H1 (cell line): ENCODE measurements at regions not wholly inside any gene's neighbourhood (a gene's known extent, or its start where the extent isn't known, plus 50 kb on each side); places are given as distances from the start of the nearest gene placed in this dataset.

Source experiments
- CTCF ChIA-PET: fragments of 300-600 bp; sonication (Branson Sonifier 250); formaldehyde crosslinking; loops from one replicate; lab custom pipeline; 2021; ENCODE audit not compliant: partially characterized antibody; lab: Charles Lee
- POLR2A ChIA-PET: fragments of 300-600 bp; sonication (Branson Sonifier 250); formaldehyde crosslinking; loops from one replicate; lab custom pipeline; 2021; ENCODE audit warnings: inconsistent platforms; ENCODE audit not compliant: partially characterized antibody; lab: Charles Lee
- DNase-seq, 2 experiments: peaks; one replicate each; pipeline versions ENCODE4 v3.0.0 to v3.0.0-alpha.2; 2010 to 2022; ENCODE audit warnings: low spot score in 2 of 2, low read depth in 1 of 2, mixed read lengths in 1 of 2
- FAIRE-seq: peaks from 2 replicates; lab custom pipeline; 2011; peaks lifted over from hg19 to GRCh38; lab: Jason Lieb, UNC
- H2AFZ ChIP-seq: 2 replicates; pipeline ENCODE4 v1.8.1; 2012; ENCODE audit warnings: low read length, inconsistent platforms
- H2AK5ac ChIP-seq: 2 replicates; pipeline ENCODE4 v1.6.1; 2013; ENCODE audit warnings: low read depth, low read length
- H2BK120ac ChIP-seq: replicated peaks from 2 replicates; pipeline ENCODE3; 2013; ENCODE audit warnings: low read depth, low read length, inconsistent platforms
- H2BK12ac ChIP-seq: 2 replicates; pipeline ENCODE4 v1.6.1; 2013; ENCODE audit warnings: low read depth, low read length
- H2BK15ac ChIP-seq: 2 replicates; pipeline ENCODE4 v1.6.1; 2013; ENCODE audit warnings: low read length
- H2BK20ac ChIP-seq: 2 replicates; pipeline ENCODE4 v1.6.1; 2013; ENCODE audit warnings: low read length
- H2BK5ac ChIP-seq: 2 replicates; pipeline ENCODE4 v1.6.1; 2013; ENCODE audit warnings: low read depth, low read length
- H3K14ac ChIP-seq: 2 replicates; pipeline ENCODE4 v1.6.1; 2013; ENCODE audit warnings: inconsistent platforms; ENCODE audit not compliant: insufficient read length
- H3K18ac ChIP-seq: 2 replicates; pipeline ENCODE4 v1.6.1; 2013; ENCODE audit warnings: low read length; ENCODE audit errors: extremely low read depth
- H3K23ac ChIP-seq: 2 replicates; pipeline ENCODE4 v1.6.1; 2013; ENCODE audit warnings: inconsistent platforms; ENCODE audit not compliant: insufficient read length
- H3K23me2 ChIP-seq: 2 replicates; pipeline ENCODE4 v1.6.1; 2013; ENCODE audit warnings: low read depth, low read length
- H3K27ac ChIP-seq: 2 replicates; pipeline ENCODE4 v1.6.1; 2011; ENCODE audit warnings: low read depth, low read length, inconsistent platforms
- H3K27me3 ChIP-seq, 4 experiments: replicated peaks in 1 of 4; 1 replicate in 1 of 4; 2 replicates in 3 of 4; pipeline versions ENCODE4 v1.6.1 to v1.8.1; 2011 to 2013; ENCODE audit warnings: low read length in 3 of 4, mild to moderate bottlenecking in 3 of 4, inconsistent platforms in 2 of 4, mixed read lengths in 2 of 4, moderate library complexity in 1 of 4; ENCODE audit not compliant: control insufficient read depth in 3 of 4, insufficient read depth in 3 of 4; ENCODE audit errors: extremely low read depth in 1 of 4
- H3K36me3 ChIP-seq, 4 experiments: 2 replicates each; pipeline versions ENCODE4 v1.6.1 to v1.8.1; 2011 to 2013; ENCODE audit warnings: mild to moderate bottlenecking in 4 of 4, low read length in 3 of 4, moderate library complexity in 2 of 4, control low read depth in 1 of 4, inconsistent platforms in 1 of 4; ENCODE audit not compliant: insufficient read depth in 4 of 4, control insufficient read depth in 2 of 4
- H3K4ac ChIP-seq: replicated peaks from 2 replicates; pipeline ENCODE3; 2013; ENCODE audit warnings: low read length, low read depth, mixed read lengths, inconsistent platforms; ENCODE audit not compliant: insufficient read length
- H3K4me1 ChIP-seq, 4 experiments: replicated peaks in 1 of 4; 1 replicate in 1 of 4; 2 replicates in 3 of 4; pipeline versions ENCODE4 v1.6.1 to v1.8.1; 2011 to 2013; ENCODE audit warnings: low read length in 3 of 4, inconsistent platforms in 2 of 4, mixed read lengths in 1 of 4; ENCODE audit not compliant: insufficient read depth in 4 of 4, control insufficient read depth in 3 of 4
- H3K4me2 ChIP-seq, 2 experiments: 2 replicates each; pipeline versions ENCODE4 v1.6.1 to v1.8.1; 2011 to 2013; ENCODE audit warnings: low read depth in 2 of 2, low read length in 2 of 2, control low read depth in 1 of 2, inconsistent platforms in 1 of 2, mild to moderate bottlenecking in 1 of 2; ENCODE audit not compliant: insufficient read depth in 1 of 2
- H3K4me3 ChIP-seq, 4 experiments: fragments of 200-600, 300-600 bp in 1 of 4; sonication (generic), shearing (Covaris generic), sonication (Bioruptor Twin) in 1 of 4; 2 replicates each; pipeline versions ENCODE4 v1.5.1 to v1.8.1; 2011 to 2016; ENCODE audit warnings: low read length in 4 of 4, low read depth in 3 of 4, control low read depth in 2 of 4, inconsistent platforms in 2 of 4, mild to moderate bottlenecking in 2 of 4, mixed read lengths in 1 of 4, moderate library complexity in 1 of 4; ENCODE audit not compliant: insufficient read depth in 2 of 4; ENCODE audit errors: extremely low read depth in 1 of 4
- H3K56ac ChIP-seq: replicated peaks from 2 replicates; pipeline ENCODE3; 2013; ENCODE audit warnings: low read depth, mild to moderate bottlenecking, mixed read lengths, low read length, inconsistent platforms; ENCODE audit not compliant: insufficient read length
- H3K79me1 ChIP-seq: 2 replicates; pipeline ENCODE4 v1.6.1; 2013; ENCODE audit warnings: low read depth, low read length, control low read depth
- H3K79me2 ChIP-seq, 2 experiments: 2 replicates each; pipeline versions ENCODE4 v1.6.1 to v1.8.1; 2012 to 2013; ENCODE audit warnings: low read length in 2 of 2, mild to moderate bottlenecking in 2 of 2, inconsistent platforms in 1 of 2; ENCODE audit not compliant: insufficient read depth in 2 of 2, control insufficient read depth in 1 of 2
- H3K9ac ChIP-seq, 4 experiments: replicated peaks in 1 of 4; 1 replicate in 1 of 4; 2 replicates in 3 of 4; pipeline versions ENCODE4 v1.6.1 to v1.8.1; 2011 to 2013; ENCODE audit warnings: low read depth in 3 of 4, low read length in 3 of 4, control low read depth in 2 of 4, mild to moderate bottlenecking in 2 of 4, moderate library complexity in 2 of 4, inconsistent platforms in 1 of 4; ENCODE audit errors: extremely low read depth in 1 of 4
- H3K9me3 ChIP-seq, 2 experiments: 2 replicates each; pipeline versions ENCODE4 v1.6.1 to v1.8.1; 2012 to 2013; ENCODE audit warnings: mild to moderate bottlenecking in 2 of 2, moderate library complexity in 2 of 2, control low read depth in 1 of 2, inconsistent platforms in 1 of 2, low read depth in 1 of 2, low read length in 1 of 2, mixed read lengths in 1 of 2; ENCODE audit not compliant: insufficient read depth in 2 of 2
- H4K20me1 ChIP-seq, 2 experiments: replicated peaks in 1 of 2; 2 replicates each; pipeline versions ENCODE3 to v1.8.1; 2011 to 2013; ENCODE audit warnings: inconsistent platforms in 2 of 2, low read length in 2 of 2, mild to moderate bottlenecking in 1 of 2; ENCODE audit not compliant: insufficient read depth in 2 of 2, control insufficient read depth in 1 of 2
- H4K5ac ChIP-seq: 2 replicates; pipeline ENCODE4 v1.6.1; 2013; ENCODE audit warnings: low read length, low read depth, mixed read lengths, inconsistent platforms; ENCODE audit not compliant: insufficient read length
- H4K8ac ChIP-seq: 2 replicates; pipeline ENCODE4 v1.8.0; 2013; ENCODE audit warnings: mild to moderate bottlenecking, moderate library complexity, low read length, inconsistent platforms; ENCODE audit not compliant: insufficient read depth; ENCODE audit errors: extremely low read depth
- H4K91ac ChIP-seq: replicated peaks from 2 replicates; pipeline ENCODE3; 2013; ENCODE audit warnings: low read length, mixed read lengths, inconsistent platforms; ENCODE audit not compliant: insufficient read length
- BACH1 ChIP-seq: IDR thresholded peaks from 2 replicates; pipeline ENCODE4 v1.6.1; 2012; ENCODE audit warnings: low read length, improper control_type of control experiment
- CREB1 ChIP-seq: IDR thresholded peaks from 2 replicates; pipeline ENCODE4 v1.6.1; 2012; ENCODE audit warnings: inconsistent platforms
- EGR1 ChIP-seq: IDR thresholded peaks from 2 replicates; pipeline ENCODE4 v1.6.1; 2011; ENCODE audit warnings: low read depth, low read length, borderline replicate concordance
- EP300 ChIP-seq, 2 experiments: IDR thresholded peaks; 1 replicate in 1 of 2; 2 replicates in 1 of 2; pipeline ENCODE4 v1.6.1; 2011 to 2012; ENCODE audit warnings: low read depth in 2 of 2, low read length in 2 of 2, mild to moderate bottlenecking in 2 of 2, borderline replicate concordance in 1 of 2, inconsistent platforms in 1 of 2, moderate library complexity in 1 of 2
- MAFK ChIP-seq: IDR thresholded peaks from 2 replicates; pipeline ENCODE4 v1.6.1; 2012; ENCODE audit warnings: low read depth, mild to moderate bottlenecking, improper control_type of control experiment, low read length
- NANOG ChIP-seq: IDR thresholded peaks from 2 replicates; pipeline ENCODE4 v1.6.1; 2011; ENCODE audit warnings: low read length, low read depth, mild to moderate bottlenecking, inconsistent platforms; ENCODE audit not compliant: insufficient read depth, poor library complexity, severe bottlenecking
- POU5F1 ChIP-seq: IDR thresholded peaks from 2 replicates; pipeline ENCODE4 v1.6.1; 2011; ENCODE audit warnings: low read depth, mild to moderate bottlenecking, low read length, moderate library complexity
- RBBP5 ChIP-seq: IDR thresholded peaks from 2 replicates; pipeline ENCODE4 v1.7.1; 2012; ENCODE audit warnings: low read depth, mild to moderate bottlenecking, inconsistent platforms, low read length, moderate library complexity, borderline replicate concordance
- RFX5 ChIP-seq: IDR thresholded peaks from 2 replicates; pipeline ENCODE4 v1.6.1; 2011; ENCODE audit warnings: low read depth, low read length, improper control_type of control experiment, borderline replicate concordance
- YY1 ChIP-seq: IDR thresholded peaks from 2 replicates; pipeline ENCODE4 v1.6.1; 2011; ENCODE audit warnings: low read depth, mild to moderate bottlenecking, low read length
- WGBS, 2 experiments: shearing (Covaris generic) in 1 of 2; methylation state at CpG; one replicate each; pipeline versions ENCODE4 v1.1.6 to v1.1.7; 2013 to 2015; ENCODE audit warnings: low lambda C conversion rate in 2 of 2, mixed read lengths in 2 of 2, inconsistent platforms in 1 of 2, low coverage in 1 of 2, missing lambda C conversion rate in 1 of 2; ENCODE audit not compliant: insufficient replicate concordance in 2 of 2, insufficient coverage in 1 of 2, insufficient read length in 1 of 2; ENCODE audit errors: extremely low coverage in 1 of 2, missing lambda C conversion rate in 1 of 2; 5-methylcytosine and 5-hydroxymethylcytosine counted together
- TF ChIP-seq, protein P1 (sequence below): IDR thresholded peaks from 2 replicates; pipeline ENCODE4 v1.6.1; 2011; ENCODE audit warnings: low read length, improper control_type of control experiment

DNA sequence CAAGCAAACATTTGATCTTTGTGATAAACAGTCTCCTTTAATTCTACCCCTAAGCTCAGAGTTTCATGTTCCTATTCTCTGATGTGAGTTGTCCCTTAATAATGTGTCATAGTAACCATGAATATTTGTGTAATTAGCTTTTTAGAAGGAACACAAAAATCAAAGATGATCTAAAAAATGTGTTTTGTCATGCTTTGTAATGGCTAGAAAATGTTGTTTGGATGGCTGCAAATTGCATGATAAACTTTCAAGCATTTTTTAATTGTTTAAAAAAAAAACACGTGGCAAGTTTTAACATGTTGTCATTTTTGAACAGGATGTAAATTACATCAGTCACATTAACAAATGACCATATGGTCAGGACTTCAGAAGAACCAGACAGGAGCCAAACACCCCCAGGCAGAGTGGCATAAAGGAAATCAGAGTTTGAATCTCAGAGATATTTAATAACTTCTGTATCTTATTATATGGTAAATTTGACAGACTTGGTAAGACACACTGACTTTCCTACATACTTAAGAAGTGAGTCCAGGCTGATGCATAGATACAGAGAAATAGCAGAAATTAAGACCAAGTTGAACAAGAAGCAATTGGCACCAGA, 223.9 kb upstream of the VEGFC start:
- Histone ChIP-seq H3K23ac (no peak overlapping the region), H3K56ac (no peak overlapping the region), H2AFZ (no peak overlapping the region), H2BK120ac (no peak overlapping the region), H3K27me3 (no peaks in the 10 kb centered on the region), H4K8ac (no peak overlapping the region), H3K14ac (no peak overlapping the region), H3K23me2 (no peaks in the 10 kb centered on the region), H4K5ac (no peak overlapping the region), H2BK12ac (no peak overlapping the region), H3K4me3 (no peak overlapping the region), H3K4me2 (no peak overlapping the region), H4K20me1 (no peaks in the 10 kb centered on the region), H2AK5ac (no peak overlapping the region), H3K36me3 (no peaks in the 10 kb centered on the region), H3K4ac (no peak overlapping the region), H3K79me2 (no peaks in the 10 kb centered on the region), H2BK5ac (no peak overlapping the region), H3K4me1 (no peaks in the 10 kb centered on the region), H3K18ac (no peak overlapping the region), H3K27ac (no peak overlapping the region), H4K91ac (no peak overlapping the region), H2BK20ac (no peak overlapping the region), H3K9me3 (no peaks in the 10 kb centered on the region), H3K79me1 (no peaks in the 10 kb centered on the region), H2BK15ac (no peak overlapping the region), H3K9ac (no peak overlapping the region)
- 78% methylated on average over 1 of the region's 1 CpG; no CpG with 5 or more reads in 1 of the 2 experiments for WGBS, 2 experiments
- ChIA-PET POLR2A (no interaction called here), CTCF (no interaction called here)
- DNase-seq (no peak), FAIRE-seq (no peak)
- TF ChIP-seq RBBP5 (no peak), EGR1 (no peak), MAFK (no peak), EP300 (IDR thresholded peaks at IDR 0.05; ENCODE audit: borderline replicate concordance in 1 of 2, low read depth in 2 of 2, low read length in 2 of 2) (no peak), YY1 (no peak), POU5F1 (no peak), CREB1 (no peak), RFX5 (no peak), NANOG (no peak), BACH1 (no peak)
- TF ChIP-seq, protein P1, sequence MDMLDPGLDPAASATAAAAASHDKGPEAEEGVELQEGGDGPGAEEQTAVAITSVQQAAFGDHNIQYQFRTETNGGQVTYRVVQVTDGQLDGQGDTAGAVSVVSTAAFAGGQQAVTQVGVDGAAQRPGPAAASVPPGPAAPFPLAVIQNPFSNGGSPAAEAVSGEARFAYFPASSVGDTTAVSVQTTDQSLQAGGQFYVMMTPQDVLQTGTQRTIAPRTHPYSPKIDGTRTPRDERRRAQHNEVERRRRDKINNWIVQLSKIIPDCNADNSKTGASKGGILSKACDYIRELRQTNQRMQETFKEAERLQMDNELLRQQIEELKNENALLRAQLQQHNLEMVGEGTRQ = no peak
